ENCODE measurements at regions not wholly inside any gene's neighbourhood (a gene's known extent, or its start where the extent isn't known, plus 50 kb on each side); places are given as distances from the start of the nearest gene placed in this dataset.

DNA sequence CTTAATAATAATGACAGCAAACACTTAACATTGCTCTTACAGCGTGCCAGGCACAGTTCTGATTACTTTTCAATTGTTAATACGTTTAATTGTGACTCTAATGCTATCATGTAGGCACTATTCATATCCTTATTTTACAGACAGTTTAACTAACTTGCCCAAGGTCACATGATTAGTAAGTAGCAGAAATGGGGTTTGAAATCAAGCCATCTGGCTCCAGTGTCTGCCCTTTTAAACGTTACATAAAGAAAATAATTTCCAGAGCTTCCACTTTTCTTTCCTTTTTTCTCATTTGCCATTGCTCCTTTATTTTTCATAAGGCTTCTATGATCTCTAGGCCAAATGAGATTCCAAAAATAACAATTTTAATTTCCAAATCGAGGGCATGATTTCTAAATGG, 50.6 kb upstream of the IKZF2 start:
- DNase-seq (ENCODE audit: low spot score) (no peak), ATAC-seq (no peak)
- intact Hi-C loops (cut with DNase I) = no loop called here

GRCh38 chr2:213205944-213206343, 54.5 kb upstream of the IKZF2 start:
- ATAC-seq = no peak
- intact Hi-C loops (cut with DNase I) = no loop called here

DNA sequence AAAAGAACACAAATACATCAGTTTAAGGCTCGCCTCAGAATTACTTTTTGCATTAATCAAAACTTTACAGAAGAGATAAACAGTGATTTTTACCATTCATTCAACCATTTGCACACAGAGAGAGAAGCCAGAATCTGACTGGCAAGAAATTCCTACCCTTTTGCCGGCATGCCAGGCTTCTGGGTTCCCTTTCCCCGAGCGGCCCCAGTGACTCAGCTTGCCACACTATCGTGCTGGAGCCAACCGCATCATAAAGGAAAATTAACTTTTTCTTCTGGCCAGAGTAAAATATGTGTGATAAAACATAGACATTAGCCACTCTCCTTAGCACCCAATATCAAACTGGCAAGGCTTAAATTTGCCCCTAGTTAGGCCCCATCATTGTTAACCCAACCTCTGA, 61.8 kb upstream of the IKZF2 start:
- DNase-seq (ENCODE audit: low spot score) (no peak), ATAC-seq (no peak)
- intact Hi-C loops (cut with DNase I) = no loop called here

More at GRCh38 chr2:213205944-213206343, 54.5 kb upstream of the IKZF2 start:
- DNase-seq (ENCODE audit: low spot score) = no peak

DNA sequence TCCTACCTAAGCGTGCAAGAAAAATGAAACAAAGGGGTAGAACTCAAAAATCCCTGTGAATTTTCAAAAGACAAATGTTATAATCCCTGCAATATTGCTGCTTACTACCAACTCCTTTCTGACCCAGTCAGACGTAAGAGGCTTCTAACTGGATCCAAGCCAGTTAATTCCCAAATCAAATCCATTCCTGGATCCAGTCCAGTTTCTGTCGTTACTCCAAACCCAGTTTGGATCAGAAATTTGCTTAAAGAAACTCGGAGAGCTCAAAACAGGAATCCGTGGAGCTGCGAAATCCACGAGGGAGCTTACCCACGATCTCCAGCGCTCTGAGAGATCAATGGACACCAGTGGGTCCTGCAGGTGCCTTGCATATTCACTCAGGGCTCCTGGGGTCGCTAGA, 62.8 kb upstream of the IKZF2 start:
- ATAC-seq (no peak), DNase-seq (ENCODE audit: low spot score) (no peak)
- intact Hi-C loops (cut with DNase I) = no loop called here

- DNase-seq (ENCODE audit: low spot score) (no peak), ATAC-seq (peak; percentile 70)
- intact Hi-C loops (cut with DNase I) = no loop called here
Observed at GRCh38 chr2:213216461-213216860, 65.0 kb upstream of the IKZF2 start.

DNA sequence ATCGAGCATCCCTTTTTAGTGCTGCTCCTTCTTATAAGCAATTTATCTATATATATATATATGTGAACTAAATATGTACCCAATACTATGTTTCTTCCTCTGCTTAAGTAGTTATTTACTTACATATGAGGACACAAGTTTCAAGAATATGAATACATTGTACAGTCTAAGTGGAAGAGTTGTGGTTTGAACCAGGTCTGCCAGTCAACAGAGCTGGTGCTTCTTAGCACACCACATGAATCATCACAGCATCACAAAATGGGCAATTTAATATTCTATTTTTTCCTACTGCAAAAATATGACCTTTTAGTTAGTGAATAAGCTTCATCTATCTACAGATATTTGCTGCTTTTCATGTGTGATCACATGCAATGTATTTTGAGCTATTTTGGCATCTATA, 64.4 kb upstream of the SPAG16 start:
- ATAC-seq = no peak
- intact Hi-C loops (cut with DNase I) = no loop called here
- DNase-seq (ENCODE audit: low spot score) = no peak

GRCh38 chr2:213220967-213221603, 63.2 kb upstream of the SPAG16 start:
- ATAC-seq (no peak), DNase-seq (ENCODE audit: low spot score) (no peak)
- intact Hi-C loops (cut with DNase I) = no loop called here

- DNase-seq (ENCODE audit: low spot score) = no peak
- ATAC-seq = no peak
- intact Hi-C loops (cut with DNase I) = no loop called here
Observed at GRCh38 chr2:213221957-213222356, 62.3 kb upstream of the SPAG16 start.

DNA sequence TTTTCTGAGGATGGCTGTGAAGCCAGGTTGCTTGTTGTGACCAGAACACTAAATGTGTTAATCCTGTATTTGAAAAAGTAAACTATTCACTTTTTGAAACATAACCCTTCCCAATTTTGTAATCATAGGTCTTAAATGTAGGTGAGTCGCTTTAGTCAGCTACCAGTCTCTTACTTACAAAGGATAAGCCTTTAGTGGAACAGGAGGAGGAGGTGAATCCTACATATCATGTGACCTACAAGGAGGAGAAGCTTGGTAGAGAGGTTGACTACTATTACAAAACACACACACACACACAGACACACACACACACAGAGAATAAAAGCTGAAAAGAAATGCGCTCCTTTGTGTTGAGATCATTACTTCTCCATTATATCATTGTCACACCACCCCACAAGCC, 59.9 kb upstream of the SPAG16 start:
- intact Hi-C loops (cut with DNase I) = no loop called here
- DNase-seq (ENCODE audit: low spot score) = no peak
- ATAC-seq = no peak

DNA sequence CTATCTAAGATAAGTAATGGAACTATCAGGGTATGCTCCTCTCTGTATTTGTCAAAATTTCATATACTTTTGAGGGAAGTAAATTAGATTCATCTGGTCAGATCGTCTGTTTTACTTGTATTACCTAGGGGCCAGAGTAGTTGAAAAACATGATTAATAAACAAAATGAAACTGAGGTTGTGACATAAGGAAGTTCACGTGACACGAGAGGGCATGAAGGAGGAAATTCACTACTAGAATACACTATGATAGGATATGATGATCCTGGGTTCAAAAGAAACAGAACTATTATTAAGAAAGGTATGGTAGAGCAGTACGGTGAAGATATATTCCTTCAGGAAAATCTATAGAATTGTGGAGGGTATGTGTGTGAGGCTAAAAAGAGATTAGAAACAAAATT, 58.4 kb upstream of the SPAG16 start:
- DNase-seq (ENCODE audit: low spot score) = no peak
- ATAC-seq = no peak
- intact Hi-C loops (cut with DNase I) = no loop called here

GRCh38 chr2:213227458-213227857, 56.8 kb upstream of the SPAG16 start:
- ATAC-seq (no peak), DNase-seq (ENCODE audit: low spot score) (no peak)
- intact Hi-C loops (cut with DNase I) = no loop called here

- intact Hi-C loops (cut with DNase I) = no loop called here
- no peak for DNase-seq (ENCODE audit: low spot score)
- ATAC-seq = no peak
Observed at GRCh38 chr2:213228638-213229037, 55.6 kb upstream of the SPAG16 start.

DNA sequence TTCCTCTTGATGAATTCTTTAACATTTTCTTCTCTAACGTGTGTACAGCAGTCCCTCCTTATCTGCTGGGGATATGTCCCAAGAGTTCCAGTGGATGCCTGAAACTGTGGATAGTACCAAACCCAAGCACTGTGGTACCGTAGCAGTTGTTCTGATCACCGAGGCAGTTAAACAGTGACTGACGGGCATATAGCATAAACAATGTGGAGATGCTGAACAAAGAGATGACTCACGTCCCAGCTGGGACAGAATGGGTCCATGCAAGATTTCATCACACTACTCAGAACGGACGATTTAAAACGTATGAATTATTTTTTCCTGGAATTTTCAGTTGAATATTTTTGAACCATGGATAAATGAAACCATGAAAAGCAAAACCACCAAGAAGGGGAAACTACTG, 54.5 kb upstream of the SPAG16 start:
- intact Hi-C loops (cut with DNase I) = no loop called here
- no peak for ATAC-seq
- no peak for DNase-seq (ENCODE audit: low spot score)

- DNase-seq (ENCODE audit: low spot score) = no peak
- intact Hi-C loops (cut with DNase I) = no loop called here
- no peak for ATAC-seq
Observed at GRCh38 chr2:213231966-213232365, 52.3 kb upstream of the SPAG16 start.

DNA sequence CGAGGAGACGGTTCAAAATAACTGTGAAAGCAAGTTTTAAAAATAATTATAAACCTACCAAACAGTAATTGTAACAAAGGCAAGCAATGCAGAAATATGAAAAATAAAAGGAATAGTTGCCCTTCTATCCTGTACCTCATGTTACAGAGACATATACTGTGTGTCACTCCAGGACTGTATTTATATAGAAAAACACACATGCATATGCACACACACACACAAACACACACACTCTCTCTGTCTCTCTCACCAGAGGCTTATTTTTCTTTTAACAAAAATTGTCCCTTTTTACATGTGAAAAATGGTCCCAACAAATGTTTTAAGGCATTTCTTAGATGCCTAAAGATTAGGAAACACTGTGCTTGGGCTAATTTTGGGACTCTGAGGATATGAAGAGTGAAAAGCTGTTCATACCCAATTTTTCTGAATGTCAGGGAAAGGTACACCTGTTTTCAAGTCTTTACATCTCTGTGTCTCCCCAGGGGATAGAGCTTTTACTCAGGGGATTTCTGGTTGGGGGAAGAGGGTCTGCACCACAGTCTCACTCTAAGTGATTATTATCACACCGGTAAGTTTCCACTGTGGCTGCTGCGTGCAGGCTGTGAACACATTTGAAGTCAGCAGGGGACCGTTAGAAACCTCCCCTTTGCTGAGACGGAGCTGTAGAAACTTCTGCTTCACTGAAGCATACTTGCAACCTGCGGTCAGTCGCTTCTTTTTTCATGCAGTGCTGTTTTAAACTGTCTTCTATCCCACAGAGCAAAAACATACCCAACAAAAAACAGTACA, 51.4 kb upstream of the SPAG16 start:
- ATAC-seq = no peak
- intact Hi-C loops (cut with DNase I) = no loop called here
- no peak for DNase-seq (ENCODE audit: low spot score)

GRCh38 chr2:213233438-213234330, 50.6 kb upstream of the SPAG16 start:
- no peak for DNase-seq (ENCODE audit: low spot score)
- no peak for ATAC-seq
- intact Hi-C loops (cut with DNase I) = no loop called here

All from sciatic nerve (tissue), 2 donors.